DND-41 (cell line): ENCODE measurements at regions not wholly inside any gene's neighbourhood (a gene's known extent, or its start where the extent isn't known, plus 50 kb on each side); places are given as distances from the start of the nearest gene placed in this dataset.

Experiments
- EZH2 ChIP-seq: IDR thresholded peaks from 3 replicates; pipeline ENCODE4 v1.6.1; 2012; ENCODE audit warnings: borderline replicate concordance, low read depth, mild to moderate bottlenecking, moderate library complexity, low read length, inconsistent platforms; ENCODE audit not compliant: severe bottlenecking
- TF ChIP-seq, protein P1 (sequence below): IDR thresholded peaks from 2 replicates; pipeline ENCODE4 v1.5.1; 2012; ENCODE audit warnings: borderline replicate concordance, low read length, moderate library complexity, mild to moderate bottlenecking; ENCODE audit not compliant: poor library complexity, severe bottlenecking; ENCODE audit errors: extremely low read depth

- TF ChIP-seq, protein P1, sequence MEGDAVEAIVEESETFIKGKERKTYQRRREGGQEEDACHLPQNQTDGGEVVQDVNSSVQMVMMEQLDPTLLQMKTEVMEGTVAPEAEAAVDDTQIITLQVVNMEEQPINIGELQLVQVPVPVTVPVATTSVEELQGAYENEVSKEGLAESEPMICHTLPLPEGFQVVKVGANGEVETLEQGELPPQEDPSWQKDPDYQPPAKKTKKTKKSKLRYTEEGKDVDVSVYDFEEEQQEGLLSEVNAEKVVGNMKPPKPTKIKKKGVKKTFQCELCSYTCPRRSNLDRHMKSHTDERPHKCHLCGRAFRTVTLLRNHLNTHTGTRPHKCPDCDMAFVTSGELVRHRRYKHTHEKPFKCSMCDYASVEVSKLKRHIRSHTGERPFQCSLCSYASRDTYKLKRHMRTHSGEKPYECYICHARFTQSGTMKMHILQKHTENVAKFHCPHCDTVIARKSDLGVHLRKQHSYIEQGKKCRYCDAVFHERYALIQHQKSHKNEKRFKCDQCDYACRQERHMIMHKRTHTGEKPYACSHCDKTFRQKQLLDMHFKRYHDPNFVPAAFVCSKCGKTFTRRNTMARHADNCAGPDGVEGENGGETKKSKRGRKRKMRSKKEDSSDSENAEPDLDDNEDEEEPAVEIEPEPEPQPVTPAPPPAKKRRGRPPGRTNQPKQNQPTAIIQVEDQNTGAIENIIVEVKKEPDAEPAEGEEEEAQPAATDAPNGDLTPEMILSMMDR: no peak
- TF ChIP-seq EZH2: no peak
Observed at GRCh38 chr1:29708796-29709703, 472.7 kb downstream of the PTPRU start.
